Hepatocyte (in vitro differentiated cells): ENCODE measurements at regions not wholly inside any gene's neighbourhood (a gene's known extent, or its start where the extent isn't known, plus 50 kb on each side); places are given as distances from the start of the nearest gene placed in this dataset.

Source experiments
- DNase-seq: peaks from one replicate; pipeline ENCODE4 v3.0.0-alpha.2; 2016; ENCODE audit warnings: low spot score
- H2AFZ ChIP-seq: fragments of 200-600 bp; sonication (generic); 2 replicates; pipeline ENCODE4 v1.6.0; 2016; ENCODE audit warnings: antibody characterized with exemption, mild to moderate bottlenecking
- H3K27ac ChIP-seq: fragments of 200-600 bp; sonication (generic); 2 replicates; pipeline ENCODE4 v1.5.1; 2016; ENCODE audit warnings: mild to moderate bottlenecking
- H3K27me3 ChIP-seq: fragments of 200-600 bp; sonication (generic); 2 replicates; pipeline ENCODE4 v1.6.1; 2016
- H3K36me3 ChIP-seq: fragments of 200-600 bp; sonication (generic); replicated peaks from 2 replicates; pipeline ENCODE4 v1.5.1; 2016; ENCODE audit warnings: low read depth; ENCODE audit not compliant: insufficient read depth
- H3K4me1 ChIP-seq: fragments of 200-600 bp; sonication (generic); 2 replicates; pipeline ENCODE4 v1.5.1; 2016; ENCODE audit warnings: mild to moderate bottlenecking, moderate library complexity; ENCODE audit not compliant: insufficient read depth
- H3K4me2 ChIP-seq: fragments of 200-600 bp; sonication (generic); 2 replicates; pipeline ENCODE4 v1.6.0; 2016
- H3K4me3 ChIP-seq: fragments of 200-600 bp; sonication (generic); 2 replicates; pipeline ENCODE4 v1.5.1; 2016; ENCODE audit warnings: mild to moderate bottlenecking
- H3K79me2 ChIP-seq: fragments of 200-600 bp; sonication (generic); 2 replicates; pipeline ENCODE4 v1.6.0; 2017; ENCODE audit warnings: mild to moderate bottlenecking
- H3K9me2 ChIP-seq: fragments of 200-600 bp; sonication (generic); replicated peaks from 2 replicates; pipeline ENCODE4 v1.6.0; 2017; ENCODE audit warnings: mild to moderate bottlenecking; ENCODE audit not compliant: insufficient read depth
- H3K9me3 ChIP-seq: fragments of 200-600 bp; sonication (generic); 2 replicates; pipeline ENCODE4 v1.5.1; 2016; ENCODE audit warnings: low read depth, mild to moderate bottlenecking
- H4K20me1 ChIP-seq: fragments of 200-600 bp; sonication (generic); 2 replicates; pipeline ENCODE4 v1.6.0; 2016; ENCODE audit warnings: mild to moderate bottlenecking; ENCODE audit not compliant: insufficient read depth, poor library complexity, severe bottlenecking
- CTCF ChIP-seq: fragments of 200-600 bp; sonication (generic); IDR thresholded peaks from 2 replicates; pipeline ENCODE4 v1.5.1; 2016; ENCODE audit warnings: antibody characterized with exemption, mild to moderate bottlenecking; ENCODE audit not compliant: poor library complexity
- EZH2 ChIP-seq: fragments of 200-600 bp; sonication (generic); IDR thresholded peaks from 2 replicates; pipeline ENCODE4 v1.6.1; 2016; ENCODE audit warnings: antibody characterized with exemption, mild to moderate bottlenecking, borderline replicate concordance
- EZH2phosphoT487 ChIP-seq: fragments of 200-600 bp; sonication (generic); IDR thresholded peaks from one replicate; pipeline ENCODE4 v1.6.1; 2018; ENCODE audit warnings: antibody characterized with exemption, mild to moderate bottlenecking, low read depth, moderate library complexity; ENCODE audit not compliant: unreplicated experiment, severe bottlenecking
- WGBS: methylation state at CpG from one replicate; pipeline ENCODE4 v1.1.6; 2016; ENCODE audit warnings: low lambda C conversion rate; ENCODE audit errors: missing lambda C conversion rate; 5-methylcytosine and 5-hydroxymethylcytosine counted together

- Histone ChIP-seq H3K4me2 (no peak overlapping the region), H2AFZ (no peak overlapping the region), H4K20me1 (no peaks in the 10 kb centered on the region), H3K27ac (no peak overlapping the region), H3K79me2 (no peaks in the 10 kb centered on the region), H3K9me3 (no peaks in the 10 kb centered on the region), H3K4me1 (no peaks in the 10 kb centered on the region), H3K27me3 (no peaks in the 10 kb centered on the region), H3K4me3 (no peak overlapping the region), H3K36me3 (no peaks in the 10 kb centered on the region), H3K9me2 (no peaks in the 10 kb centered on the region)
- DNase-seq, result peak; percentile 82
- peak; percentile 87 for TF ChIP-seq CTCF
- TF ChIP-seq EZH2phosphoT487, result no peak
- 17% methylated on average over 10 of the region's 10 CpGs for WGBS
These were observed 65.5 kb upstream of the LRP8 start for GRCh38 chr1:53393325-53393792.

DNA sequence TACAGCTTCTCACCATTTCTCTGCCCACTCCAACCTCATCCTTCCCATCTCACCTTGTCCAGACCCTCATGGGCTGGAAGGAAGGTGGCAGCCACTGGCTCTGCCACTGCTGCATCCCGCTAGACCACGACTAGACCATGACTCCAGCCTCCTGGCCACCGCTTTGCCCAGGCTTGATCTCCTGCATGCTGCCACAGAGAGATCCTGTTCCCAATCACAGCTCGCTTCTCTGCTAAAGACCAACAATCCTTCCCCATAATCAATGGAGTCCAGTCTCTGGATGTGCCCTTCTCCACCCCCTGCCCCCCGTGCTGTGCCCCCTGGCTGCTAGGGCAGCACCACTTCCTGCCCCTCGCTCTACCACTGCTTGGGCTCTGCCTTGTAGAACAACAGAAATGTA, 64.9 kb upstream of the DMRTB1 start:
- no peaks in the 10 kb centered on the region for H4K20me1 ChIP-seq
- H2AFZ ChIP-seq, result no peak overlapping the region
- H3K36me3 ChIP-seq, result no peaks in the 10 kb centered on the region
- DNase-seq, result no peak
- 90% methylated on average over 5 of the region's 6 CpGs for WGBS
- no peak overlapping the region for H3K27ac ChIP-seq
- H3K4me2 ChIP-seq, result no peak overlapping the region
- TF ChIP-seq EZH2phosphoT487 (no peak), CTCF (no peak), EZH2 (no peak)
- no peaks in the 10 kb centered on the region for H3K79me2 ChIP-seq
- H3K9me2 ChIP-seq, result no peaks in the 10 kb centered on the region
- H3K4me3 ChIP-seq, result no peak overlapping the region
- no peaks in the 10 kb centered on the region for H3K9me3 ChIP-seq
- no peaks in the 10 kb centered on the region for H3K4me1 ChIP-seq
- H3K27me3 ChIP-seq, result no peaks in the 10 kb centered on the region

DNA sequence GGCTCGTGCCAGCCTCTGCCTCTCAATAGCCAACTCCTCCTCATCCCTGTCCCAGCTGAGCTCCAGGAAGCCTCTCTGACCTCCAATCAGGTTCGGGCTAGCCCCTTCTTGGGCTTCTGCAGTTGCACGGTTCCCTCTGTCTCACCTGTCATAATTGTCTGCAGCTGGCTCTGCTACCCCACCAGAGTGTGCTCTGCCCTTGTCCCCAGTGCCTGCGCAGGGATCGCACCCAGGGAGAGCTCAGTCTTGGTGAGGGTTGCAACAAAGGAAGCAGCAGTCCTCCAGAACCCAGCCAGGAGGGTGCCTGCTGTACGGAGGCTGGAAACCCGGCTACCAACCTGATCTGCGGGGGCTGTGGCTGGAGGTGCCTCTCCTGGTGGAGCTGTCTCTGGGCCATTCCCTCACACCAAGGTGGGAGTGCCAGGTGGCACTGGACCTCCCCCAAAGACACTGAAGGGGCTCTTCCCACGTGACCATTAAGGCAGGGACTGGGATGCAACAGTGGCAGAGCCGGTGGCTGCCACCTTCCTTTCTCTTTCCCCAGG, 63.5 kb upstream of the DMRTB1 start:
- Histone ChIP-seq H3K9me3 (no peaks in the 10 kb centered on the region), H4K20me1 (no peaks in the 10 kb centered on the region), H3K79me2 (no peaks in the 10 kb centered on the region), H3K4me2 (no peak overlapping the region), H3K4me3 (no peak overlapping the region), H3K36me3 (no peaks in the 10 kb centered on the region), H2AFZ (no peak overlapping the region), H3K9me2 (no peaks in the 10 kb centered on the region), H3K4me1 (no peaks in the 10 kb centered on the region), H3K27me3 (no peaks in the 10 kb centered on the region), H3K27ac (no peak overlapping the region)
- no peak for DNase-seq
- 77% methylated on average over 10 of the region's 10 CpGs for WGBS
- TF ChIP-seq CTCF (no peak), EZH2phosphoT487 (no peak), EZH2 (no peak)
